ENCODE measurements at regions not wholly inside any gene's neighbourhood (a gene's known extent, or its start where the extent isn't known, plus 50 kb on each side); places are given as distances from the start of the nearest gene placed in this dataset.

DNA sequence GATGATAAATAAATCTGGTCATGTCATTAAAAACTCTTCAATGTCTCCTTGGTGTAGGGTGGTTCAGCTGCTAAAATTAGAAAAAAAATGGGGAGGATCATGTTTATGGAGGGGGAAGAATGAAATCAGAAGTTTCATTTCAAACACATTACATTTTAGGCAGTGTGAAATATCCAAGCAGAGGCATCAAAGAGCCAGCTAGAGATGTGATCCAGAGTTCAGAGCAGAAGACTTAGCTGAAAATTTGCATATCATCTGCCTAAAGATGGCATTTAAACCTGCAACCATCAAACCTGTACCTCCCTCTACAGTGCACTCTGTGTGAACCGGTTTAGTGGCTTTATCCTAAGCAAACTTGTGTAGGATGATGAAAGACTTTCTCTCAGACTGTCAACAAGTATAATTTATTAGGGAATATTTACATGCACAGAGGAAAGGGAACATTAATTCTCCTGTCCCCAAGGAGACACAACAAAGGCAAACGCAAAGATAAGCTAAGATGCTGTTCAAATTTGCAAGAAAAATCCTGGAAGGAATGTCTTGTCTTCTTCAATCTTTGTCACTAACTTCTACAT, 84.8 kb upstream of the PLEKHG1 start:
- in situ Hi-C loops (cut with HindIII; ENCODE audit: extremely low pct_ligation_motif_present, low pct_unique_long_range_greater_than_20kb): no loop called here
- intact Hi-C loops (cut with micrococcal nuclease; ENCODE audit: unreplicated experiment): no loop called here
- POLR2A ChIA-PET: no interaction called here

DNA sequence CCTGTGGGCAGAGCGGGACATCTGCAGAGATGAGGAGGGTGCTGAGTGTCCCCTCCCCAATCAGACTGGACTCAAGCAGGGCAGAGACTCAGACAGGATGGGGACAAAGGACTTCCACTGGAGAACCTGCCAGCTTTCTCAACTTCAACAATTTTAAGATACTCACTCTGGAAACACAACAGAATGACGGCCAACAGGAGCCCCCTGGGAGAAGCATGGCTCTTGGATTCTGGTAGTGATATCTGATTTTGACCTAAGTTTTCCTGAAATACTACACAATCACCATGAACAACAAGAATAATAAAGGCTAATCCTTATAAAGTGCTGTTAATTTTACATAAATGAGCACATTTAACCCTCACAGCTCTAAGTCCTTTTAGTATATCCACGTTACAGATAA, 83.5 kb upstream of the PLEKHG1 start:
- Histone ChIP-seq H3K4me3 (replicated peaks in 1 of 3; ENCODE audit: insufficient read depth in 1 of 3, low read depth in 2 of 3, low read length in 3 of 3) (no peak overlapping the region), H3K4me1 (ENCODE audit: insufficient read depth, low read length) (no peaks in the 10 kb centered on the region), H4K20me1 (ENCODE audit: insufficient read depth, low read length) (no peaks in the 10 kb centered on the region), H3K9me3 (ENCODE audit: low read length) (no peaks in the 10 kb centered on the region), H3K27me3 (ENCODE audit: control insufficient read depth in 1 of 2, insufficient read depth in 2 of 2, low read length in 2 of 2) (no peaks in the 10 kb centered on the region), H3K4me2 (ENCODE audit: low read depth, low read length) (no peak overlapping the region), H3K9ac (ENCODE audit: insufficient read depth, low read depth, low read length) (no peak overlapping the region), H3K36me3 (replicated peaks in 1 of 2; ENCODE audit: control insufficient read depth in 1 of 2, insufficient read depth in 2 of 2, low read length in 2 of 2) (no peaks in the 10 kb centered on the region), H2AFZ (ENCODE audit: low read length) (no peak overlapping the region), H3K27ac (ENCODE audit: extremely low read length, insufficient read depth, low read length) (no peak overlapping the region), H3K79me2 (ENCODE audit: insufficient read depth, low read length) (no peaks in the 10 kb centered on the region)
- no peak for FAIRE-seq
- in situ Hi-C loops (cut with HindIII; ENCODE audit: extremely low pct_ligation_motif_present, low pct_unique_long_range_greater_than_20kb) (no loop called here), intact Hi-C loops (cut with micrococcal nuclease; ENCODE audit: unreplicated experiment) (no loop called here)
- no peak for DNase-seq (ENCODE audit: low spot score)
- CTCF ChIA-PET (ENCODE audit: low intra/inter-chr PET ratio, low total read pairs): no interaction called here
- TF ChIP-seq ZNF468 (CRISPR knock-in tag; IDR thresholded peaks at IDR 0.05): no peak
- TF ChIP-seq ZNF777 (CRISPR knock-in tag; IDR thresholded peaks at IDR 0.05): no peak
- TF ChIP-seq ZMYM3 (CRISPR knock-in tag; IDR thresholded peaks at IDR 0.05): no peak
- TF ChIP-seq DNMT1 (CRISPR knock-in tag; IDR thresholded peaks at IDR 0.05): no peak
- no peak for TF ChIP-seq ZNF546 (CRISPR knock-in tag; conservative IDR thresholded peaks at IDR 0.05)
- no peak for TF ChIP-seq ASH2L (IDR thresholded peaks at IDR 0.05; ENCODE audit: insufficient read length, low read depth, low read length)
- no peak for TF ChIP-seq ELF3 (CRISPR knock-in tag; IDR thresholded peaks at IDR 0.05)
- no peak for TF ChIP-seq TRIM24 (CRISPR knock-in tag; IDR thresholded peaks at IDR 0.05)
- TF ChIP-seq ZNF883 (CRISPR knock-in tag; IDR thresholded peaks at IDR 0.05; ENCODE audit: not compliant biosample characterization): no peak
- TF ChIP-seq, protein P1, sequence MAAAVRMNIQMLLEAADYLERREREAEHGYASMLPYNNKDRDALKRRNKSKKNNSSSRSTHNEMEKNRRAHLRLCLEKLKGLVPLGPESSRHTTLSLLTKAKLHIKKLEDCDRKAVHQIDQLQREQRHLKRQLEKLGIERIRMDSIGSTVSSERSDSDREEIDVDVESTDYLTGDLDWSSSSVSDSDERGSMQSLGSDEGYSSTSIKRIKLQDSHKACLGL (CRISPR knock-in tag; IDR thresholded peaks at IDR 0.05): no peak
- no peak for TF ChIP-seq NR2F2 (IDR thresholded peaks at IDR 0.05; ENCODE audit: borderline replicate concordance, low read depth)
- POLR2A ChIA-PET: no interaction called here
- no TSS peak for BruUV-seq (replicated peaks)
- 27% methylated on average over 3 of the region's 3 CpGs for WGBS (ENCODE audit: low lambda C conversion rate)
- no peak for ATAC-seq

More for the DNA sequence above, 84.8 kb upstream of the PLEKHG1 start:
- H2AFZ ChIP-seq (ENCODE audit: low read length): no peak overlapping the region
- H3K27me3 ChIP-seq (ENCODE audit: control insufficient read depth in 1 of 2, insufficient read depth in 2 of 2, low read length in 2 of 2): no peaks in the 10 kb centered on the region
- no peaks in the 10 kb centered on the region for H4K20me1 ChIP-seq (ENCODE audit: insufficient read depth, low read length)
- ATAC-seq: no peak
- H3K79me2 ChIP-seq (ENCODE audit: insufficient read depth, low read length): no peaks in the 10 kb centered on the region
- no peak overlapping the region for H3K4me3 ChIP-seq (replicated peaks in 1 of 3; ENCODE audit: insufficient read depth in 1 of 3, low read depth in 2 of 3, low read length in 3 of 3)
- no TSS peak for BruUV-seq (replicated peaks)
- no peaks in the 10 kb centered on the region for H3K4me1 ChIP-seq (ENCODE audit: insufficient read depth, low read length)
- WGBS (ENCODE audit: low lambda C conversion rate): 2% methylated on average over 2 of the region's 2 CpGs
- H3K9me3 ChIP-seq (ENCODE audit: low read length): no peaks in the 10 kb centered on the region
- H3K27ac ChIP-seq (ENCODE audit: extremely low read length, insufficient read depth, low read length): no peak overlapping the region
- no peak for TF ChIP-seq ZNF20 (CRISPR knock-in tag; IDR thresholded peaks at IDR 0.05)
- TF ChIP-seq CCDC6 (CRISPR knock-in tag; IDR thresholded peaks at IDR 0.05): no peak
- no peak overlapping the region for H3K9ac ChIP-seq (ENCODE audit: insufficient read depth, low read depth, low read length)
- DNase-seq (ENCODE audit: low spot score): no peak
- no peak for FAIRE-seq
- no peaks in the 10 kb centered on the region for H3K36me3 ChIP-seq (replicated peaks in 1 of 2; ENCODE audit: control insufficient read depth in 1 of 2, insufficient read depth in 2 of 2, low read length in 2 of 2)
- no peak overlapping the region for H3K4me2 ChIP-seq (ENCODE audit: low read depth, low read length)
- CTCF ChIA-PET (ENCODE audit: low intra/inter-chr PET ratio, low total read pairs): no interaction called here

All from HepG2 (cell line).